HuH-7 (cell line): ENCODE measurements at regions not wholly inside any gene's neighbourhood (a gene's known extent, or its start where the extent isn't known, plus 50 kb on each side); places are given as distances from the start of the nearest gene placed in this dataset.

ENCODE experiments used
- DNase-seq: peaks from one replicate; pipeline ENCODE4 v3.0.0; 2011; ENCODE audit warnings: low spot score

GRCh38 chr5:167485061-167485774, 806.2 kb upstream of the WWC1 start:
- no peak for DNase-seq

GRCh38 chr5:167488371-167488770, 803.1 kb upstream of the WWC1 start:
- no peak for DNase-seq

GRCh38 chr5:167489202-167489601, 802.2 kb upstream of the WWC1 start:
- DNase-seq, result no peak

DNA sequence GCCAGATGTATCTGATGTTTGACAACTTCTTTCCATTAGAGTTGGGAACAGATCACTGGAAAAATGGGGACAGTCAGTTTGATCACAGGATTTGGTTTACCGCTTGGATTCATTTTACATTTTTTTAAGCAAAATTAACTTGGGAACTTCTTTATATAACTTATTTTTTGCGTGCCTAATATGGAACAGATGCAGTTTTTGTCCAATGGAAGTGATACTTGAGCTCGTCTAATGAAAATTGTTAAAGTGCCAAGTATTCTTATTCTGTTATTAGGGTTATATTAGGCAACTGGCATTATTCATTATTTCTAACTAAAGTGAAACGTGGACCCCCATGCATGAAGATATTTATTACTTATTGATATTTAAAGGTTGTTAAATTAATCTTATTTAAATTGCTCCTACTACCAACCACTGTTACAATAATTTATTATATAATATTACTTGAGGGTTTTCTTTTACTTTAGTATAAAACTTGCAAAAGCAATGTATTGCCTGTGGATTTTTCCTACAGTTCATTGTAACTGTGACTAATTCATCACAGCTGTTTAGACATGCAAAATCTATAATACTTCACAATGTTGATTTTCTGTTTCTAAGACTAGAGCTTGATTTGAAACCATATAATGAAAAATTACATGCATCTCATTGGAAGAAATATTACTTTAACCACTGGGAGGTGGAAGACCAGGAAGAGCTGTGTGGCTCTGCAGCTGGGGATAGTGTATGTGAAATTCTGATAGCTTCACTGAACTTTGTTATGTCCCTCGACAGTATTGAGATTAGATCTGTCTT, 787.3 kb upstream of the WWC1 start:
- no peak for DNase-seq

- DNase-seq, result no peak
These were observed 783.8 kb upstream of the WWC1 start for GRCh38 chr5:167507463-167508233.

- no peak for DNase-seq
These were observed 782.4 kb upstream of the WWC1 start for GRCh38 chr5:167509076-167509475.

DNA sequence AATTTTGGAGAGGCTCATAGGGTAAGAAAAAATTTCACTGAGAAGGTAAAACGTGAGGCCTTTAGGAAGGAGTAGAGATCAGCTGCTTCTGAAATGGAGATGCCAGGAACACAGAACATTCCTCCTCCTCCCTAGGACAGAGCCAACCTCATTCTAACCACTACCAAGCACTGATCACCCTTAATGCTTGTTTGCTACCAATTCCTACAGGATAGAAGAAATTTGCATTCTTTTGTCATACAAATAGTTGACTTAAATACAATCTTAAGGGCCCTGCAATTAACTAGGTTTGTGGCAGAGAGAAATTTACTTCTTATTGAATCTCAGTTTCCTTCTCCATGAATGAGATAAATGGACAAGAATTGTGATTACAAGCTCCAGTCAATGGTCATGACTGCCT, 780.2 kb upstream of the WWC1 start:
- no peak for DNase-seq

DNA sequence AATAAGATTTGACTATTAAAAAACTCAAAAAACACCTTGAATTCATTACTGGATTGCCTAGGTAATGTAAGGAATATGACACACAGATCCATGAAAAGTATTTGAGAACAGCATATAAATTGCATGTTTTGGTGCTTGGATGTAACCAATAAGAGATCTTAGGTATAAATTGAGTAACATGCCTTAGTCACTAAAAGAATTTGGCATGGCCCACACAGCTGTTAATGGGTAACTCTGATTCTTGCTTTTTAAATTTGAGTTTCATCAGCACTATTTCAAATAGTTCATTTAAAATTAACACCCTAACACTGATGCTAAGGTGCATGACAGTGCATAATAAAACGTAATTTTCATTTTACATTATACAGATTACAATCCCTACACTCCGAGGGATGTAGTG, 779.3 kb upstream of the WWC1 start:
- DNase-seq, result no peak

DNA sequence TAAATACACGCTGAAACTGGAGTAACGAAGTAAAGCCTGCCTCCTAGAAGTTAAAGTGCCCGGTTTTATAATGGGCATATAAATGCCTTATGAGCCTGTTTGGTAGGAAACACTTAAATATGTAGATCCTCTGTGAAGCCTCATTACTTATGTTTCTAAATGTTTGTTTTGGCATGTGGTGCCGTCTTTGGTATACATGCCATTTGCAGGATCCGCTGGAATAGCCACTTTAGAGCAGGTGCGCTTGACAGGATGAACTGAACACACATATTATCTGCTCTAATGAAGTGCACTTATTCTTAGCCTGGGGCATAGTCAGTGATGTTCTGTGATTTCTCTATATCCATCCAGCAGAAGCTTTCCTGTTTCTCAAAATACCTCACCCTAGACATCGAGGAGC, 778.1 kb upstream of the WWC1 start:
- no peak for DNase-seq

DNA sequence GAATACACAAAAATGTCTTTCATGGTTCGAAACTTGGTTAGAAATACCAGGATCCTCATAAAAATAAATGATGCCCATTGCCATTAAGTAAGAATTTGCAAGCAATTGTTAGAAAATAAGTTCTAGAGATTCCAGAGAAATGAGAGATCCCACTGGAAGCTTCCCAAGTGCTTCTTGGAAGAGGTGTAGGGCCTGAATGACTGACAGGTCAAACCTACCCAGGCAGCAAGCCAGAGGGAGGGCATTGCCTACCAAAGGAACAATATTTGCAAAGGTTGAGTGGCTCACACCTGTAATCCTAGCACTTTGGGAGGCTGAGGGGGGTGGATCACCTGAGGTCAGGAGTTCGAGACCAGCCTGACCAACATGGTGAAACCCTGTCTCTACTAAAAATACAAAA, 777.0 kb upstream of the WWC1 start:
- no peak for DNase-seq

GRCh38 chr5:167525004-167525403, 766.4 kb upstream of the WWC1 start:
- DNase-seq, result no peak

- no peak for DNase-seq
These were observed 762.8 kb upstream of the WWC1 start for GRCh38 chr5:167528651-167529050.

DNA sequence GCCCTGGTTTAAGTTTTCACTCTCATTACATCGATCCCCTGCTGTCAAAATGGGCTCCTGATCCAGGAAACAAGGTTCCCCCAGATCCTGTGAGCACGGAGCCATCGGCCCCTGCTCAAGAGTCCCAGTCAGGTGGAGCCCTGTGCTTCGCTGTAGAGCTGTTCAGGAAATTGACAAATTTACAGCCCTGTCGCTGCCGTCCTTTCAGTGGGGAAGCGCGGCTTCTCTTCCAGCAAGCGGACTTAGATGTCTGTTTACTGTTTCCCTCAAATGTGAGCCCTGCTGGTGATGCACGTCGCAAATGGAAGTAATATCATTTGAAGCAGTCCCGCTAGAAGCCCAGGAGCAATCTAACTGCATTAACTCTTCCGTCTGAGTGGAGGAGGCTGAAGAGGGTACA, 760.9 kb upstream of the WWC1 start:
- DNase-seq, result no peak

GRCh38 chr5:167533814-167534795, 757.3 kb upstream of the WWC1 start:
- no peak for DNase-seq

GRCh38 chr5:167539747-167540146, 751.7 kb upstream of the WWC1 start:
- no peak for DNase-seq

DNA sequence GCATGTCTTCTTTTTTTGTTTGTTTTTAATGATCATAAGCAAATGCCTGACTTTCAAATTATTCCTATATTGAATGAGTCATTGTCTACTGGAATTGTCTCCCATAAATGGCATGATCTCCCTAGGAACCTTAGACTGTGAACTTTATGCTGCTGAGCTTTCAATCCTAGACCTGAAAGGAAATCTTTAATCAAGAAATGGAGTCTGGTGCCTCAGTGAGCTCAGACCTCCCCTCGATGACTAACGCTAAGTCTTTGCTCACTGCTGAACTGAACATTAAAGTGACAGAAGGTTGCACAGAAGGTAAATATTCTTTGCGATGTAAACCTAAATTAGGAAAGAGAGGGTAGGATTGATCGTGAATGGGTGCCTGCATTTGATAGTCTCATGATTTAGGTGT, 745.2 kb upstream of the WWC1 start:
- no peak for DNase-seq

DNA sequence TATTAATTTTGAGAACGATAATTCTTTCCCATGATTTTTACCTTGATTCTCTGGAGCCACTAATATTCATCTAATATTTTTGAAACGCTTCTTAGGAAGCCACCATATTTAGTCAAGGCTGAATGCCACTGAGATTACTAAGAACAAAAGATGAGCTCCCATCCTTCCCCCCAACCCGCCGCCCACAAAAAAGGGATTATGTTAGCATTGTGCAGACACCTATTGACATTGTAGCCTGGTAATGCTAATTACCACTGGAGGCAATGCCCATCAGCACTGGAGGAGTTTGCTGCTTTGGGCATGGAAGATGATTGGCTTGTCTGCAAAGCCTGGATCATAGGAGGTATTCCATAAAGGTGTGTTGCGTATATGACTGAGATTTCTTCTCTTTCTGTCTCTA, 739.1 kb upstream of the WWC1 start:
- no peak for DNase-seq

DNA sequence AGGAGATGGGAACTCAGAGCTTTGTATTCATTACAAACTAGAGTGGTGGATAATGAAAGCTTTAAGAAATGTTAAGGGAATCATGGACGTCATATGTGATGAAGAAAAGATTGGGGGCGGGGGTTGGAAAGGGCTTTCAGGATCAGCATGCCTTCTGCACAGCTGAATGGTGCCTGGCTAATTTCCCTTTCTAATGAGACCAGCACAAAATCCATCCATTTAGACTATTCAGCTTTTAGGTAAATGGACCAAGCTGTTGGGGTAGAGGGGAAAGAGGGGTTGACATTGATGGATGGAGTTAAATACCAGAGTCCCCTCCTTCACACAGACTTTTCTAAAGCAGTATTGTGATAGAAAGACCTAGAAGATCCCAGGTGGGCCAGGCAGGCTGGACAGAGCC, 737.9 kb upstream of the WWC1 start:
- no peak for DNase-seq

DNA sequence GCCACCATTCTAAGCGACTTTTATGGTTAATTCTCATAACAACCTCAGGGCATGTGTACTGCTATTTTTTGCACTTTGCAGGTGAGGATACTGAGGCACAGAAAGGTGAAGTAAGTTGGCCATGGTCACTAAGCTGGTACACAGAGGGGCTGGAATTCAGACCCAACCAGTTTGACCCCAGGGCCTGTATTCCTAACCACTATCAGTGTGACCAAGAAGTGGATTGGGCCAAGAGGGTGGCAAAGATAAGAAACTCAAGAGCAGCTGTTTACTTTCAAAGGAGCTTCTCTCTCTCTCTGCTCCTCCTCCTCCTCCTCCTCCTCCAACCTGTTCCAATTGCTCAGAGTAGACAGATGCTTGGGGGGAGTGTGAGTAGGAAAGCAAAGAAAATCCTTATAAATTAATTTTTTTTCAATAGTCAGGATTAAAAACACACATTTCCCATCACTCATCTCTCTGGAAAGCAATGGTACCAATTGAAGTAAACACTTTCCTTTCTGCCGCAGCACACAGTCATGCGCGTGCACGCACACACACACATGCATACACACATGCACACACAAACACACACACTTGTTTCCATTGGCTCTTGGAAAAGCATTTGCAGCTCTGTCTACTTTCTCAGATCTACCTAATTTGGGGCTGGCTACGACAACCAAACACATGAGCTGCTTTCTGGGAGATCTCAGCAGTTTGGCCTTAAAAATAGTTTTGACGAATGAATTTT, 736.7 kb upstream of the WWC1 start:
- DNase-seq, result no peak

DNA sequence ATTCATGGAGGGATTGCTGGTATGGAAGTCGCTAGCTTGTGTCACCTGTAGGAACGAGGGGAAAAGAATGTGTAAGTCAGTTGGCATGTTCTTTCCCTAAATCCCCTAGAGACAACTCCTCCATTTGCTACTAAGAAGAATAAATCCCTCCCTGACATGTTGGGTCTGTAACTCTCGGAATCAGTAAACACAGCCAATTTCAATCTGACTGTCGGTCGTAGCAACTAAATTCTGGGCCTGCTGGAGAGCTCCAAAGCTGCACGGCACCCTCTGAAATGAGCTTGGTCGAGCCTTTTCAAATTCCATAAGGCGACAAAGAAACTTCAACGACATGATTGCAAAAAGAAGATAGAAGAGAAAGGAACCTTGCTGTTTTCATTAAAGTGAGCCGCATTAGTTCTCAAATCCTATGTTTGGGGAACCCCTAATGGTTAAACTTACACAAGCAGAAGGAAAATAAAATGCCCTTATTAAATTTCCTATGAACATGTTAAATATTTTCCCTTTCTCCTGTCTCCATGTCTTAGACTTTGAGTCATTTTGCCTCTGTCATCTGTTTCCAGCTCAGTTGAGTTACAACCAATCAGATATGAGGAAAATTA, 735.8 kb upstream of the WWC1 start:
- no peak for DNase-seq

GRCh38 chr5:167557359-167557758, 734.1 kb upstream of the WWC1 start:
- no peak for DNase-seq
